ENCODE measurements at regions not wholly inside any gene's neighbourhood (a gene's known extent, or its start where the extent isn't known, plus 50 kb on each side); places are given as distances from the start of the nearest gene placed in this dataset.

GRCh38 chr9:116102596-116102995, 51.0 kb upstream of the PAPPA start:
- peaks cover 8% of the 10 kb centered on the region for H3K27me3 Mint-ChIP-seq (ENCODE audit: low read depth)
- H3K27ac Mint-ChIP-seq: no peak overlapping the region
- no peak for TF ChIP-seq CTCF (IDR thresholded peaks at IDR 0.05; ENCODE audit: unreplicated experiment)
- H3K9me3 Mint-ChIP-seq: peaks cover 7% of the 10 kb centered on the region
- no peaks in the 10 kb centered on the region for H3K36me3 Mint-ChIP-seq
- no peak for DNase-seq (ENCODE audit: low spot score in 2 of 2, unreplicated experiment in 2 of 2)
- H3K4me1 Mint-ChIP-seq: no peaks in the 10 kb centered on the region
- no peak overlapping the region for H3K4me3 Mint-ChIP-seq

Measured in mesothelial cell of epicardium (in vitro differentiated cells).